HEK293 (cell line): ENCODE measurements at regions not wholly inside any gene's neighbourhood (a gene's known extent, or its start where the extent isn't known, plus 50 kb on each side); places are given as distances from the start of the nearest gene placed in this dataset.

Experiments used
- CTCF ChIA-PET: fragments of 350-600 bp; formaldehyde crosslinking; extraction: SDS; loops from one replicate; lab custom pipeline; 2021; ENCODE audit warnings: antibody characterized with exemption; lab: Yijun Ruan, JAX
- POLR2A ChIA-PET: fragments of 300-600 bp; formaldehyde crosslinking; extraction: SDS; loops from one replicate; lab custom pipeline; 2020; ENCODE audit warnings: antibody characterized with exemption, inconsistent platforms; lab: Yijun Ruan, JAX
- H3K27ac ChIP-seq: fragments of 200-500 bp; sonication (Bioruptor generic); 2 replicates; pipeline ENCODE4 v1.5.1; 2014; ENCODE audit warnings: low read depth, low read length, control low read depth, inconsistent platforms; ENCODE audit errors: extremely low read depth
- H3K36me3 ChIP-seq, 2 experiments: fragments of 200-500 bp in 1 of 2; sonication (Bioruptor generic) in 1 of 2; 1 replicate in 1 of 2; 2 replicates in 1 of 2; pipeline ENCODE4 v1.5.1; 2014 to 2017; ENCODE audit warnings: inconsistent platforms in 2 of 2, low read length in 2 of 2; ENCODE audit not compliant: control insufficient read depth in 2 of 2, insufficient read depth in 1 of 2
- H3K4me1 ChIP-seq: fragments of 200-500 bp; sonication (Bioruptor generic); 2 replicates; pipeline ENCODE4 v1.5.1; 2014; ENCODE audit warnings: mild to moderate bottlenecking, low read length, inconsistent platforms; ENCODE audit not compliant: control insufficient read depth, insufficient read depth
- H3K4me3 ChIP-seq: 2 replicates; pipeline ENCODE4 v1.5.1; 2011; ENCODE audit warnings: low read depth, mild to moderate bottlenecking, control low read depth, low read length, moderate library complexity
- H3K9me3 ChIP-seq: fragments of 200-500 bp; sonication (Bioruptor generic); 2 replicates; pipeline ENCODE4 v1.5.1; 2014; ENCODE audit warnings: low read depth, low read length, inconsistent platforms; ENCODE audit not compliant: control insufficient read depth, insufficient read depth
- HOXA7 ChIP-seq: sonication (generic); formaldehyde crosslinking; IDR thresholded peaks from 2 replicates; pipeline ENCODE4 v1.8.1; 2022; ENCODE audit warnings: missing genetic modification reagents, borderline replicate concordance
- PATZ1 ChIP-seq: fragments of 450-650 bp; formaldehyde crosslinking; IDR thresholded peaks from 2 replicates; pipeline ENCODE4 v1.5.1; 2016; ENCODE audit warnings: missing biosample characterization, missing genetic modification characterization
- PRDM1 ChIP-seq: fragments of 450-650 bp; formaldehyde crosslinking; IDR thresholded peaks from 2 replicates; pipeline ENCODE4; 2016; ENCODE audit warnings: missing biosample characterization, missing genetic modification characterization
- PRDM10 ChIP-seq: fragments of 450-650 bp; formaldehyde crosslinking; IDR thresholded peaks from 2 replicates; pipeline ENCODE4 v1.5.1; 2016; ENCODE audit warnings: missing biosample characterization, missing genetic modification characterization
- ZBTB44 ChIP-seq: fragments of 450-650 bp; IDR thresholded peaks from 2 replicates; pipeline ENCODE4 v1.5.1; 2018; ENCODE audit warnings: missing biosample characterization, mild to moderate bottlenecking, missing genetic modification characterization
- ZIC2 ChIP-seq: fragments of 450-650 bp; formaldehyde crosslinking; IDR thresholded peaks from 2 replicates; pipeline ENCODE4 v1.5.1; 2016; ENCODE audit warnings: missing biosample characterization, missing genetic modification characterization
- ZNF132 ChIP-seq: fragments of 450-650 bp; formaldehyde crosslinking; IDR thresholded peaks from 2 replicates; pipeline ENCODE4 v1.5.1; 2017; ENCODE audit warnings: missing biosample characterization, missing genetic modification characterization, borderline replicate concordance
- ZNF138 ChIP-seq: fragments of 450-650 bp; formaldehyde crosslinking; IDR thresholded peaks from 2 replicates; pipeline ENCODE4 v1.5.1; 2016; ENCODE audit warnings: missing biosample characterization, missing genetic modification characterization, borderline replicate concordance
- ZNF140 ChIP-seq: fragments of 450-650 bp; formaldehyde crosslinking; IDR thresholded peaks from 2 replicates; pipeline ENCODE4 v1.5.1; 2016; ENCODE audit warnings: missing biosample characterization, missing genetic modification characterization
- ZNF274 ChIP-seq, 2 experiments: fragments of 200-500 bp in 1 of 2; fragments of 450-650 bp in 1 of 2; sonication (Bioruptor generic) in 1 of 2; formaldehyde crosslinking in 1 of 2; IDR thresholded peaks; 2 replicates each; pipeline versions ENCODE4 v1.5.1 to v1.6.1; 2014 to 2016; ENCODE audit warnings: borderline replicate concordance in 1 of 2, inconsistent platforms in 1 of 2, low read length in 1 of 2, missing biosample characterization in 1 of 2, missing genetic modification characterization in 1 of 2
- ZNF350 ChIP-seq: fragments of 450-650 bp; formaldehyde crosslinking; IDR thresholded peaks from 2 replicates; pipeline ENCODE4 v1.5.0; 2017; ENCODE audit warnings: missing biosample characterization, mild to moderate bottlenecking, missing genetic modification characterization
- ZNF362 ChIP-seq: fragments of 450-650 bp; formaldehyde crosslinking; IDR thresholded peaks from 2 replicates; pipeline ENCODE4 v1.5.1; 2016; ENCODE audit warnings: missing biosample characterization, missing genetic modification characterization
- ZNF398 ChIP-seq: fragments of 450-650 bp; formaldehyde crosslinking; IDR thresholded peaks from 2 replicates; pipeline ENCODE4 v1.5.1; 2017; ENCODE audit warnings: missing biosample characterization, missing genetic modification characterization
- ZNF521 ChIP-seq: fragments of 450-650 bp; formaldehyde crosslinking; IDR thresholded peaks from 2 replicates; pipeline ENCODE4 v1.5.1; 2017; ENCODE audit warnings: missing biosample characterization, mild to moderate bottlenecking, missing genetic modification characterization
- ZNF670 ChIP-seq: fragments of 450-650 bp; formaldehyde crosslinking; IDR thresholded peaks from 2 replicates; pipeline ENCODE4 v1.5.1; 2016; ENCODE audit warnings: missing biosample characterization, missing genetic modification characterization, low read depth

- no peak overlapping the region for H3K4me3 ChIP-seq
- no peaks in the 10 kb centered on the region; a peak in 1 of 3 replicates for H3K36me3 ChIP-seq
- ChIA-PET POLR2A (no interaction called here), CTCF (interaction anchor here (0.6 to 1.0 kb wide), 3 partner anchors 9 to 696 kb away, joined by 3 to 5 read pairs (median 3); no protein-coding TSS in a partner anchor)
- TF ChIP-seq ZIC2 (tag by site-specific recombination) (no peak), PATZ1 (no peak), PRDM10 (tag by site-specific recombination) (no peak), ZNF521 (tag by site-specific recombination) (no peak), ZNF132 (no peak), ZNF350 (tag by site-specific recombination) (no peak), HOXA7 (CRISPR knock-in tag) (no peak), ZNF140 (tag by site-specific recombination) (no peak), ZNF398 (no peak), ZNF274 (IDR thresholded peaks at IDR 0.05; ENCODE audit: low read length) (no peak), ZNF274 (tag by site-specific recombination; IDR thresholded peaks at IDR 0.05; ENCODE audit: borderline replicate concordance) (no peak), ZNF362 (tag by site-specific recombination) (no peak), ZBTB44 (tag by site-specific recombination) (no peak), ZNF138 (tag by site-specific recombination) (no peak), ZNF670 (no peak), PRDM1 (tag by site-specific recombination) (no peak)
- no peak overlapping the region for H3K27ac ChIP-seq
- no peaks in the 10 kb centered on the region; the same call in 1 of the 2 replicates for H3K4me1 ChIP-seq
- no peaks in the 10 kb centered on the region; the same call in 1 of the 2 replicates for H3K9me3 ChIP-seq
Measured at GRCh38 chr19:31589109-31589508, 239.9 kb upstream of the TSHZ3 start.
